C4-2B (cell line): ENCODE measurements at regions not wholly inside any gene's neighbourhood (a gene's known extent, or its start where the extent isn't known, plus 50 kb on each side); places are given as distances from the start of the nearest gene placed in this dataset.

ENCODE experiments used
- ZFX ChIP-seq: fragments of 450-650 bp; IDR thresholded peaks from 2 replicates; pipeline ENCODE4 v1.6.1; 2017
- TF ChIP-seq, protein P1 (sequence below): fragments of 450-650 bp; conservative IDR thresholded peaks from 2 replicates; pipeline ENCODE4 v1.5.1; 2017; ENCODE audit warnings: mild to moderate bottlenecking

DNA sequence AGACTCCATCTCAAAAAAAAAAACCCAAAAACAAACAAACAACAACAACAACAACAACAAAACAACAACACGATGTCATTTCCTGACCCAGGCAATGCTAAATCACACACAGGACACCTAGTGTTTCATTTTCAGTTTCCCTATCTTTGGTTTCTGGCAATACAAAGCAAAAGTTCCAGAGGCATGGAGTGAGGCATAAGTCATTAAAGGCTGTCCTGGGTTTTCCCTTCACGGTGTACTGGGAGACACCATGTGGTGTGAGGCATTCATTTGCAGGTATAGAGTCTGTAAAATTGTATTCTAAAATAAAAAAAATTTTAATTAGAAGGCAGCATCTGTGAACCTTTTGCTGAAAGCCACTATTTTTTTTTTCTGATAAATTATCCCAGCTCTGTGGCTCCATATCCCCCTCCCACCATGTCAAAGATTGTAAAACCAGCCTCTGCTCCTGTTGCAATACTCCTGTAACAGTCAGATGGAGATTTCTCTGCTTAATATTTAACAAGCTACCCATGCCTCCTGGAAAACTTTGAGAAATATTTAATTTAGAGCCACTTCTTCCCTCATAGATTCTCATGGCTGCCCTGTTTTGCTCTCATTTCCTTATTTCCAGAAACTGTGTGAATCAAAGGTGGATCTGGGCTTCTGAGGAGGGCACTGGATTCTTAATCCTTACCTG is 324.6 kb downstream of the MCTP2 start:
- TF ChIP-seq, protein P1, sequence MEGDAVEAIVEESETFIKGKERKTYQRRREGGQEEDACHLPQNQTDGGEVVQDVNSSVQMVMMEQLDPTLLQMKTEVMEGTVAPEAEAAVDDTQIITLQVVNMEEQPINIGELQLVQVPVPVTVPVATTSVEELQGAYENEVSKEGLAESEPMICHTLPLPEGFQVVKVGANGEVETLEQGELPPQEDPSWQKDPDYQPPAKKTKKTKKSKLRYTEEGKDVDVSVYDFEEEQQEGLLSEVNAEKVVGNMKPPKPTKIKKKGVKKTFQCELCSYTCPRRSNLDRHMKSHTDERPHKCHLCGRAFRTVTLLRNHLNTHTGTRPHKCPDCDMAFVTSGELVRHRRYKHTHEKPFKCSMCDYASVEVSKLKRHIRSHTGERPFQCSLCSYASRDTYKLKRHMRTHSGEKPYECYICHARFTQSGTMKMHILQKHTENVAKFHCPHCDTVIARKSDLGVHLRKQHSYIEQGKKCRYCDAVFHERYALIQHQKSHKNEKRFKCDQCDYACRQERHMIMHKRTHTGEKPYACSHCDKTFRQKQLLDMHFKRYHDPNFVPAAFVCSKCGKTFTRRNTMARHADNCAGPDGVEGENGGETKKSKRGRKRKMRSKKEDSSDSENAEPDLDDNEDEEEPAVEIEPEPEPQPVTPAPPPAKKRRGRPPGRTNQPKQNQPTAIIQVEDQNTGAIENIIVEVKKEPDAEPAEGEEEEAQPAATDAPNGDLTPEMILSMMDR, result no peak
- no peak for TF ChIP-seq ZFX
